ENCODE measurements at regions not wholly inside any gene's neighbourhood (a gene's known extent, or its start where the extent isn't known, plus 50 kb on each side); places are given as distances from the start of the nearest gene placed in this dataset.

DNA sequence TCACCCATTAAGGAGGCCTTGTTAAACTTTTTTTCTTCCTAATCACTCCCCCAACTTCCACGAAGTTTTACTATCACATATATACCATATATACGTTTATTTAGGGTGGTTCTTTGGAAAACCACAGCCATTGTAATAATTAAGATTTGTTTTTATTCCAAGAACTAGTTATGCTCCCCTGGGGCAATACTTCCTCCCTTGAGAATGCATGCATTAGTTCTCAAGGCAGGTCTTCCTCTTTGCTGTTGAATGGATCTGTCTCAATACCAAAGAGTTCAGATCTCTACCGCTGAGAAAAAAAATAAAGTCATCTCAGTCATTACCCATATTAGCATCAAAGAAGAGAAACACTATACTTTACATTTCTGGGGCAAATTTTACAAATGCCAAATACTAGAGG is 567.7 kb upstream of the RGS18 start:
- no peaks in the 10 kb centered on the region for H3K4me1 ChIP-seq (ENCODE audit: control insufficient read depth in 1 of 2, insufficient read depth in 1 of 2, low read depth in 1 of 2, low read length in 1 of 2)
- no peaks in the 10 kb centered on the region for H3K9me3 ChIP-seq
- TF ChIP-seq, protein P1, sequence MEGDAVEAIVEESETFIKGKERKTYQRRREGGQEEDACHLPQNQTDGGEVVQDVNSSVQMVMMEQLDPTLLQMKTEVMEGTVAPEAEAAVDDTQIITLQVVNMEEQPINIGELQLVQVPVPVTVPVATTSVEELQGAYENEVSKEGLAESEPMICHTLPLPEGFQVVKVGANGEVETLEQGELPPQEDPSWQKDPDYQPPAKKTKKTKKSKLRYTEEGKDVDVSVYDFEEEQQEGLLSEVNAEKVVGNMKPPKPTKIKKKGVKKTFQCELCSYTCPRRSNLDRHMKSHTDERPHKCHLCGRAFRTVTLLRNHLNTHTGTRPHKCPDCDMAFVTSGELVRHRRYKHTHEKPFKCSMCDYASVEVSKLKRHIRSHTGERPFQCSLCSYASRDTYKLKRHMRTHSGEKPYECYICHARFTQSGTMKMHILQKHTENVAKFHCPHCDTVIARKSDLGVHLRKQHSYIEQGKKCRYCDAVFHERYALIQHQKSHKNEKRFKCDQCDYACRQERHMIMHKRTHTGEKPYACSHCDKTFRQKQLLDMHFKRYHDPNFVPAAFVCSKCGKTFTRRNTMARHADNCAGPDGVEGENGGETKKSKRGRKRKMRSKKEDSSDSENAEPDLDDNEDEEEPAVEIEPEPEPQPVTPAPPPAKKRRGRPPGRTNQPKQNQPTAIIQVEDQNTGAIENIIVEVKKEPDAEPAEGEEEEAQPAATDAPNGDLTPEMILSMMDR (IDR thresholded peaks at IDR 0.05): no peak
- no peak overlapping the region for H3K27ac ChIP-seq
- no peaks in the 10 kb centered on the region for H3K27me3 ChIP-seq
- no peak overlapping the region for H3K4me3 ChIP-seq (ENCODE audit: low read depth in 1 of 2, low read length in 1 of 2)
- no peaks in the 10 kb centered on the region for H3K36me3 ChIP-seq

DNA sequence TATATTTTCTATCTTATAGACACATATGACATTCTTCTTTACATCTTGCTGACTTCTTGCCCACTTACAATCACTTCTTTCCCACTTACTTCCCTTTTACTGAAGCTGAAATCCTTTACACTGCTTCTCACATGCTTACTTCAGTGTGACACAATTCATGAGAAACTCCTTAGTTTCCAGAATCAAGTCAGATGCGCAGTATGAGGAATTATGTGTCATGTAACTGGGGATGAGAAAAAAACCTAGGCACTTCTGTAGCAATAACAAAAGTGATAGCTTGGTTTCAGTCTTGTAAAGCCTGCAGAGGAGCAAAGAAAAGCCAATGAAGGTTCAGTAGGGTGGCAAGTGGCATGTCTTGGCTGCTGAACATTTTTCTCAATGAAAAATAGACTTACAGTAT is 566.2 kb upstream of the RGS18 start:
- H3K9me3 ChIP-seq: no peaks in the 10 kb centered on the region
- H3K27me3 ChIP-seq: no peaks in the 10 kb centered on the region
- TF ChIP-seq, protein P1 (IDR thresholded peaks at IDR 0.05): no peak
- no peaks in the 10 kb centered on the region for H3K36me3 ChIP-seq
- no peak overlapping the region for H3K4me3 ChIP-seq (ENCODE audit: low read depth in 1 of 2, low read length in 1 of 2)
- no peak overlapping the region for H3K27ac ChIP-seq
- no peaks in the 10 kb centered on the region for H3K4me1 ChIP-seq (ENCODE audit: control insufficient read depth in 1 of 2, insufficient read depth in 1 of 2, low read depth in 1 of 2, low read length in 1 of 2)

GRCh38 chr1:191592907-191593306 is 565.4 kb upstream of the RGS18 start:
- no peaks in the 10 kb centered on the region for H3K36me3 ChIP-seq
- no peak overlapping the region for H3K27ac ChIP-seq
- no peaks in the 10 kb centered on the region for H3K27me3 ChIP-seq
- no peak overlapping the region for H3K4me3 ChIP-seq (ENCODE audit: low read depth in 1 of 2, low read length in 1 of 2)
- H3K4me1 ChIP-seq (ENCODE audit: control insufficient read depth in 1 of 2, insufficient read depth in 1 of 2, low read depth in 1 of 2, low read length in 1 of 2): no peaks in the 10 kb centered on the region
- H3K9me3 ChIP-seq: no peaks in the 10 kb centered on the region
- TF ChIP-seq, protein P1 (IDR thresholded peaks at IDR 0.05): no peak

GRCh38 chr1:191595170-191595569 is 563.1 kb upstream of the RGS18 start:
- Histone ChIP-seq H3K4me1 (ENCODE audit: control insufficient read depth in 1 of 2, insufficient read depth in 1 of 2, low read depth in 1 of 2, low read length in 1 of 2) (no peaks in the 10 kb centered on the region), H3K36me3 (no peaks in the 10 kb centered on the region), H3K27ac (no peak overlapping the region), H3K9me3 (no peaks in the 10 kb centered on the region), H3K27me3 (no peaks in the 10 kb centered on the region), H3K4me3 (ENCODE audit: low read depth in 1 of 2, low read length in 1 of 2) (no peak overlapping the region)
- TF ChIP-seq, protein P1 (IDR thresholded peaks at IDR 0.05): no peak

- Histone ChIP-seq H3K27ac (no peak overlapping the region), H3K36me3 (no peaks in the 10 kb centered on the region), H3K4me3 (ENCODE audit: low read depth in 1 of 2, low read length in 1 of 2) (no peak overlapping the region), H3K27me3 (no peaks in the 10 kb centered on the region), H3K9me3 (no peaks in the 10 kb centered on the region), H3K4me1 (ENCODE audit: control insufficient read depth in 1 of 2, insufficient read depth in 1 of 2, low read depth in 1 of 2, low read length in 1 of 2) (no peaks in the 10 kb centered on the region)
- TF ChIP-seq, protein P1 (IDR thresholded peaks at IDR 0.05): no peak
These were observed 549.9 kb upstream of the RGS18 start for GRCh38 chr1:191608367-191608766.

GRCh38 chr1:191609305-191609704 is 549.0 kb upstream of the RGS18 start:
- Histone ChIP-seq H3K4me3 (ENCODE audit: low read depth in 1 of 2, low read length in 1 of 2) (no peak overlapping the region), H3K9me3 (no peaks in the 10 kb centered on the region), H3K4me1 (ENCODE audit: control insufficient read depth in 1 of 2, insufficient read depth in 1 of 2, low read depth in 1 of 2, low read length in 1 of 2) (no peaks in the 10 kb centered on the region), H3K27me3 (no peaks in the 10 kb centered on the region), H3K36me3 (no peaks in the 10 kb centered on the region), H3K27ac (no peak overlapping the region)
- TF ChIP-seq, protein P1 (IDR thresholded peaks at IDR 0.05): no peak

Measured in neutrophil (primary cell).